ENCODE measurements at regions not wholly inside any gene's neighbourhood (a gene's known extent, or its start where the extent isn't known, plus 50 kb on each side); places are given as distances from the start of the nearest gene placed in this dataset.

DNA sequence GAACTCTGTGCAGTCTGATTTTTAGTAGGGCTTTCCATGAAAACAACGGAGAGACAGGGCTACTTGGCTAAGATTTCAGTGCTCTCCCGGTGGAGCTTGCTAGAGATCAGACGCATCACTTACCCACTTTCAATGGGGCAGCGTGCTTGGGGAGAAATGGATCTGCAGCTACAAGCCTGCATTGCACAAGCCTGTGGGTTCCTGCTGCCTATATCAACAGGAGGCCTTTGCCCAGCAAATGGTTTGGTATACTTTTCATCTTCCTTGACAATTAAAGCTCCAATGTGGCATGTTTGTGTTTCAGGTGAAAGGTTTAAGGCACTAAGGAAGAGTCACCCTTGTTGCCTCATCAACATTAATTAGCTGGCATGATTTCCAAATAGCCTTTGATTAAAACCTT, 136.0 kb upstream of the FOXQ1 start:
- TF ChIP-seq, protein P1, sequence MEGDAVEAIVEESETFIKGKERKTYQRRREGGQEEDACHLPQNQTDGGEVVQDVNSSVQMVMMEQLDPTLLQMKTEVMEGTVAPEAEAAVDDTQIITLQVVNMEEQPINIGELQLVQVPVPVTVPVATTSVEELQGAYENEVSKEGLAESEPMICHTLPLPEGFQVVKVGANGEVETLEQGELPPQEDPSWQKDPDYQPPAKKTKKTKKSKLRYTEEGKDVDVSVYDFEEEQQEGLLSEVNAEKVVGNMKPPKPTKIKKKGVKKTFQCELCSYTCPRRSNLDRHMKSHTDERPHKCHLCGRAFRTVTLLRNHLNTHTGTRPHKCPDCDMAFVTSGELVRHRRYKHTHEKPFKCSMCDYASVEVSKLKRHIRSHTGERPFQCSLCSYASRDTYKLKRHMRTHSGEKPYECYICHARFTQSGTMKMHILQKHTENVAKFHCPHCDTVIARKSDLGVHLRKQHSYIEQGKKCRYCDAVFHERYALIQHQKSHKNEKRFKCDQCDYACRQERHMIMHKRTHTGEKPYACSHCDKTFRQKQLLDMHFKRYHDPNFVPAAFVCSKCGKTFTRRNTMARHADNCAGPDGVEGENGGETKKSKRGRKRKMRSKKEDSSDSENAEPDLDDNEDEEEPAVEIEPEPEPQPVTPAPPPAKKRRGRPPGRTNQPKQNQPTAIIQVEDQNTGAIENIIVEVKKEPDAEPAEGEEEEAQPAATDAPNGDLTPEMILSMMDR (IDR thresholded peaks at IDR 0.05; ENCODE audit: low read length), result no peak
- TF ChIP-seq EZH2 (optimal IDR thresholded peaks at IDR 0.05; ENCODE audit: low read depth, low read length), result no peak

Measured in MM.1S (cell line).